Activated CD8-positive, alpha-beta memory T cell treated with anti-CD3 and anti-CD28 coated beads for 1 hour (primary cell): ENCODE measurements at regions not wholly inside any gene's neighbourhood (a gene's known extent, or its start where the extent isn't known, plus 50 kb on each side); places are given as distances from the start of the nearest gene placed in this dataset.

ENCODE experiments used
- DNase-seq, 2 donors: peaks; one replicate each; pipeline ENCODE4 v3.0.0-alpha.2; 2020; ENCODE audit warnings: low read depth in 1 of 2; ENCODE audit errors: extremely low read depth in 1 of 2

DNA sequence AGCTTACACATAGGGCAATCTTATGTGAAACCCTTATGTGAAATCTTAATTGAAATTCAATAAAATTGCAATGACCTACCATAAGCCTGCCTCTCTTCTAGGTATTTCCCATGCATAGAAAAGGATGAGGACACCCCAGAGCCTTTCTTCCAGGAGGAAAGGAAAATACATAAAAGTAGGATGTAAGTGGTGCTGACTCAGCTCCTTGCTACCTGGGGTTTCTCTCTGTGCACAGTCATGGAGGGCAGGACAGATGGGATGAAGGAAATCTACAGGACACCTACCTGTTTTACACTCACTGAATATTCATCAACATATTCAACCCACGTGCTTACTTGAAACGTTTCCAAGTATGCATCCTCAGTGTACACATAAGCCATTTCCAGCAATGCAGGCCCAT, 1299.2 kb upstream of the SLC10A2 start:
- DNase-seq = no peak

DNA sequence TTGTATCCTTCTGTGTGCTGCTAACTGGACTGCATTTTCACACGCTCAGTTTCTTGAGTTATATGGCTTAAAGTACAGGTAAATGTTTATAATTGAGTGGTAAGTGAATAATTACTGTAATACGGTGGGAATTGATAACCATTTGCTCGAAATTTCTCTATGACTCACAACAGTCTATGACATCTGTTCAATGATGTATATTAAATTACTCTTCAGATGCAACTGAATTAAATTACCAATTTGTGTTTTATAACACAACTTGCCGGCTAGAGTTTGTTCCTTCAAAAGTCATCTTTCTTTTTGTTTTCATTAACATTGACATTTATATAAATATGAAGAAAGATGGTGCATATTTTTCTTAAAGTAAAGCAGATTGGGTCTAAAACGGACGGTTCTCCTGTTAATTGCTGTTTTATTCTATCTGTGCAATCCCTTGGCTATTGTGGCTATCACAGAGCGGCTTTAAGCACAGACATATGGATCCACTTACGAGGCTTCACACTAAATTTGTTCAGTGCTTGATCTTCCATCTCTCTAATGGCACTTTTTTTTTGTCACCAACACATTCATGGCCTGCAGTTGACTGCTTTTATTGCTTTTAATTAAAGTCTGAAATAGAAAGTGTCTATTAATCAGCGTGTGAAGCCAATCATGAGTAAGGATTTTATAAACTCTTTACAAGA, 1291.6 kb upstream of the SLC10A2 start:
- no peak for DNase-seq

DNA sequence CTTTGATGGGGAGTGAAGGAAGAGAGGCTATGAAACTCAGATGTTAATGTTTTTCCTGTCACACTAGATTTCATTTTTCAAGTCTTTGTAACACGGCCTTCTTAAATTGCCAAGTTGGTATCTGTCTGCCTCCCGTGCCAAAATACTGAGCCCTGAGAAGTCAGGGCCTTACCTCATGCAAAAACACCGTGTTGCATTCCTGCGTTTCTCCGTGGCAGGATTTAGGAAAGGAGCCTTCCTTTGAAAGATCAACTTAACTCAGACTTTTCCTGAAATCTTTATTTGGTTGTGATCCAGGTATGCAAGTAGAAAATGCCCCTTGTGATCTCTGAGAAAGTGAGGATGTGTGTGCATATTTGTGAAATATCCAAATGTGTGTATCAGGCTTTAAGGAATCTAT, 1291.0 kb upstream of the SLC10A2 start:
- DNase-seq = no peak

- DNase-seq = no peak
These were observed 1288.9 kb upstream of the SLC10A2 start for GRCh38 chr13:104355041-104355670.

DNA sequence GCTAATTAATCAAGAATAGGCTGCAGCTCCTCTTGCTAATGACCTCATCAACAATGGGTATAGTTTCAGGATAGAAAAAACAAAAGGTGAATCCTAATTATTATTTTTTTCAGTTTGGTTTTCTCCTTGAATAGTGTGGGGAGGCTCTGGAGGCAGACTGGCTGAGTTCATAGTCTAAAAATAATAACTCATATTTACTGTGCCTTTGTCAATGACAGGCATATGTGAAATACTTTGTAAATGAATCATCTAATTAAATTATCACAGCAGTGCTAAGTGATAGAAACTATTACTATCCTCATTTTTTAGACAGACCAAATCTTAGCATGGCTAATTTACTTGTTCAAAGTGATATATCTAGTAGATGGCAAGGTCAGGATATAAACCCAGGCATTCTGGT, 1261.0 kb upstream of the SLC10A2 start:
- no peak for DNase-seq

DNA sequence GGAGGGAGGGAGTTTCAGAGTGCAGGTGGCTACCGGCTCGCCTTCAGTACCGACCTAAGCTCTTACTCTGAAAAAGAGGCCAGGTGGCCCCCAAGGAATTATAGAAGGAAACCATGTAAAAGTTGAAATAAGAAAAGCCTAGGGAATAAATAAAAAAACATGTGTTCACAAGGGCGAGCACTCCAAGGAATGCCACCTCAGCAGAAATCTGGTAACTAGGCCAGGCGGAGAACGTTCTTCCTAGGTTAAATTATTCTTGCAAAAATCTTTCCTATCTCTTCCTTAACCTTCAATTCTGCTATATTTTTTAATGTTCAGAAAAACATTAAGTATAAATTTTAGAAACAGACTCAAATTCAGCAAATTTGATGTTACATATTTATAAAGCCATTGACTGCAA, 1260.3 kb upstream of the SLC10A2 start:
- no peak for DNase-seq

DNA sequence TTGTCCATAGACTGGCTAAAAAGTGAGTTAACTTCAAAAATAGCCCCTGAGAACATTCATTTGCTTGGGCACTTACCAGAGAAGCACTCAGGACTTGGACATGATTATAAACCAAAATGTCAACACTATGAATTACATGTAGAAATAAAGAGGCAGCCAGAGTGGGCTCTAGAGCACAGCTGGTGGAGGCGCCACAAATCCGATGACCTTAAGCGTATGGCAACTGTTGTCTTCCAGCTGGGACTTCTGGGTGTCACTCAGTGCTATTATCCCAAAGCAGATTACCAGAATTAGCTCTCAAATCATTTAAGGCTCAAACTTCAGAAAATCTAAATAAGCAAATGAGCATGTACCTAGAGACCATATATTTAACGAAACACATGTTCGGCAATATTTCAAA, 1255.5 kb upstream of the SLC10A2 start:
- DNase-seq = no peak

DNA sequence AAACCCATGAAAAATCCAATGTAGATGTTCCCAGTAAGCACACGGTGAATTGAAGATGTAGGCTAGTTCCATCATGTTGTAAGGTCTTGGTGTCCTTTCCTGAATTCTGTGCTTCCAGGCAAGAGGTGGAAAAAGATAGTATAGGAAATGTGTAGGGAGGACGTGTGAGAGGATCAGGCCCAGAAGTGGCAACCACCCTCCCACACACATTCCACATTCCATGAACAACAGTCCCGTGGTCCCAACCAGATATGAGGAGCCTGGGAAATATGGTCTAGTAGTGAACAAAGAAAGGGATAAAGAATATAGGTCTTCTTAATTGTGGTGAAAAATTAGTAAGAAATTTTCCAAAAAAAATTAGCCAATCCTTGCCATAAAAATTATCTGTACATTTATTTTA, 1254.2 kb upstream of the SLC10A2 start:
- no peak for DNase-seq

GRCh38 chr13:104318121-104318520, 1251.9 kb upstream of the SLC10A2 start:
- no peak for DNase-seq

- no peak for DNase-seq
These were observed 1249.4 kb upstream of the SLC10A2 start for GRCh38 chr13:104315606-104316005.

- DNase-seq = no peak
These were observed 1248.8 kb upstream of the SLC10A2 start for GRCh38 chr13:104314926-104315535.

- no peak for DNase-seq
These were observed 1248.1 kb upstream of the SLC10A2 start for GRCh38 chr13:104314321-104314720.

DNA sequence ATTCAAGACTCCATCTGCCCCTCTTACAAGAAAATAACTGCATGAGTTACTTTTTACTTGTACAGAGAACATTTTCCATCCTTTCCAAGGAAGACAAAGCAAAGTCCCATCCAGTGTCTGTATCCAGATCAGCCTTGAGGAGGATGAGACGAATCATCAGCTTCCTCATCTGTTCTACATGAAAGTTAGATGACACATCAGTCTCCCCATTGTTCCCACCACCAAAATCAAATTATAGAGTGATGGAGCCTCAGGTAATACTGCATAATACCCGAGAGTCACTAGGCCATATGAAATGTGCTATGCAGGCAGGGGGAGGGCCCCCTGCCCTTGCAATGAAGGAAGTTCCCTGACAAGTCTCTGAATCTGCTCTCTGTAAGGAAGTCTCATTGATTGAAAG, 1244.6 kb upstream of the SLC10A2 start:
- no peak for DNase-seq

DNA sequence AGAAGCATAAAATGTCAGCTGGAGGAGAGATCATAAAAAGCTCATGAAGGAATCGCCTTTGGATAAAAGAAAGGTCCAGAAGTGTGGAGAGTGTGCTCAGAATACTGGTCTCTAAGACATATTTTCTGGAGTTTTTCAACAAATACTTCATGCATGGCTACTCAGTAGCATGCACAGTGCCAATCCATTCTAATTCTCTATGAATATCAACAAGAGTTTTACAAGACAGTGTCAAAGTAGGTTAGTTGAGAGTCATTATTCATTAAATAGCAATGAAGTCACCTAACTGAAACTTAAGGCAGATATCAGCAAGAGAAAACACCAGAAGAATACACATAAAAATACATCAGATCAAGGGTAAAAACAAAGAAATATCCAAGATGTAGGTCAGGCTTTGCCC, 1243.2 kb upstream of the SLC10A2 start:
- DNase-seq = no peak

- no peak for DNase-seq
These were observed 1235.2 kb upstream of the SLC10A2 start for GRCh38 chr13:104301171-104301975.

DNA sequence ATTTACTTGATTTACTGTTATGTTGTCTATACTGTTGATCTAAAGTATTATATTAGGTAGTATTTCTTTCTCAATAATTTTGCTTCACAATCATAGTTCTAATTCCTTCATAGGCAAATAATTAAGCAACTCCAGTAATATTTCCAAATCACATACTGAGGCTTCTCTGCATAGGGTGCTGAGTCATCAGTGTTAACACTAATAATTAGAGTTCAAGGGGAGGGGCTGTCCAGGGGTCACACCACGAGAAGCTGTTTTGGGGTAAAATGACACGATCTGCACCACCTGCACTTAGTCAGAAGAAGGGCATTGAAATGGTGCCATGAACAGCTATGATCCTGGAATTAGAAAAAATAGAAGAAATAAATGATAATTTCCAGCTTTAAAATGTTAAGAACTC, 1230.9 kb upstream of the SLC10A2 start:
- DNase-seq = no peak

GRCh38 chr13:104296286-104296685, 1230.1 kb upstream of the SLC10A2 start:
- no peak for DNase-seq

GRCh38 chr13:104295537-104295936, 1229.3 kb upstream of the SLC10A2 start:
- no peak for DNase-seq

DNA sequence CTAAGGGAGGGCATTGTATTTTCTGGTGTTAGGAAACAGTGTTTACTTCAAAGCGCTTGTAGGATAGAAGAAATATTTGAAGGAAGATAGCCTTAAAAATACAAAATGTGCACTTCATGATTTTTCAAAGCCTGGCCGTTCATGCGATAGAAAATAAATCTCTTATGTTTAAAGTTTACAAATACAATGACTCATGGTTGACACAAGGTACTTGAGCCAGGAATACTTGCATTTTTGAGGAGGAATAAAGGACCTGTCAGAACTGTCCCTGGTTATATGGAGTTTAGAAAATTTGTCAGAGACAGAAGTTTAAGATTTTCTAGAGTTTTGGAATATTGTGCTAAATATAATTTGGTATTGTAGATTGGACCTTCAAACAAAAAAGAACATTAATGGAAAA, 1223.2 kb upstream of the SLC10A2 start:
- no peak for DNase-seq

- DNase-seq = no peak
These were observed 1222.3 kb upstream of the SLC10A2 start for GRCh38 chr13:104288496-104288895.

DNA sequence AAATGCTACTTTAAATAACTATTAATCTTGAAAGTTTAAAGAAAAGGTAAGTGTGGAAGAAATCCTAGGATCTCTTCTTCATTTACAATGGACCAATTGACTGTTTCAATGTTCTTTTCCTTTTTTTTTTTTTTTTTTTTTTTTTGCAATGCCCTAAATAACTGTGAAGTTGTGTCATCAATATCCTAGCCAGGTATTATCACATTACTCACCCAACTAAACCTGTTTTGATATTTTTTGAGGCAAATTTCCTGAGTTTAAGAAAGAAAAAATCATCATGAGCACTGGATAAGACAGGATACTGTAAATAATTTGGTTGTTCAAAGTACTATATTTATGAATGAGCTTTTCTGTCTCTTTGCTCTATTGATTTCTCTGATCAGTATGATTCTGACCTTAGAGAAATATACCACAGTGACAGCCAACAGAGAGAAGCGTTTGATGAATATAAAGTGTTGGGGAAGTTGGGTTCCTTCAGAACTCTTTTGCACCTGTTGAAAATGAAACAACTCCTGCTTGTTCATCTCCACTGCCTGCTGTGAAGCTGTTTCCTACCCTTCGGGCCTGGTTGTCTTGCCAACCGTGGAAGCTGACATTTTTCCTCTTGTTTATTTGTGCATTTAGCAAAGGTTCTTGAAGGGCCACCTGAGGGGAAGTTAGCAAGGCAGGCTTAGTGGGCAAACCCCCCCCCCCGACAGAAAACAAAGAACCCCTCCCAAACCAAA, 1220.5 kb upstream of the SLC10A2 start:
- no peak for DNase-seq
